ENCODE measurements at regions not wholly inside any gene's neighbourhood (a gene's known extent, or its start where the extent isn't known, plus 50 kb on each side); places are given as distances from the start of the nearest gene placed in this dataset.
"Not testable (repeated sequence)": the region's sequence is repeated elsewhere in the genome, so short reads cannot be mapped to it uniquely, and the experiment has no call there.

DNA sequence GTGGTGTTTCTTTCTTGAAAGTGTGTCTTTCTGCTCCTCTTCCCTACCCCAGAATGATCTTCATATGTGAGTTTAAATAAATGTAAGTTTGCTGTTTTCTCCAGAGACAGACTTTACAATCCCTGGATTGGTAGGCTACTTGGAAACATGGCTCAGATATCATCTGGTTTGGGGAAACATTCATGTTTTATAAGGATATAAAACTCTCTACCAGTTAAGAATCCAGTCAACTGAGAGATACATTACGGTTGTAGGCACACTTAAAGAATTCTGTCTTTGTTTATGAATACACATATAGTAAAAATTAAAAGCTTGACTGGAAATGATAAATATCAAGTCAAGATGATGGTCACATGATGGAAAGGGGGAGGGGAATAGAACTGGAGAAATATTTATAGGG lies 739.3 kb downstream of the SLC4A3 start:
- DNase-seq (ENCODE audit: low spot score in 2 of 2) (no peak), ATAC-seq (no peak)
- Mint-ChIP-seq H3K36me3 (no peaks in the 10 kb centered on the region), H3K9me3 (peaks cover 0 to 4% of the 10 kb centered on the region in 2 donors), H3K27ac (no peak overlapping the region)

DNA sequence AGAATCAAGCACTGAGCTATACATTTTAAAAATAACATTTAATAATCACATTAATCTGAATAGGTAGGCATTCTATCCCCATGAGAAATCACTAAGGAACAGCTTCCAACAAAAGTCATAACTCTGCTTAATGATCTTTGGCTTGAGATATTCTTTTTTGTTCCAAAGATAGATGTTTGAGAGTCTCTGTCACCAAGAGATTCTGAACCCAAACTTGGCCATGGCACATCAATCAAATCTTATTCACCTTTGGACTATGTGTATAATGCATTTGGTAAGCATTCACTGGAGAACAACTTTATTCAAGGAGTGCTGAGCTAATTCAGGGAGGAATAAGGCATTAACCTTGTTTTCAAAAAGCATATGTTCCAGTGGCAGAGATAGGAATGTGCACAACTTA lies 743.3 kb downstream of the SLC4A3 start:
- no peaks in the 10 kb centered on the region for H3K36me3 Mint-ChIP-seq
- DNase-seq (ENCODE audit: low spot score in 2 of 2) (no peak), ATAC-seq (no peak)
- H3K27ac Mint-ChIP-seq: no peak overlapping the region
- peaks cover 0 to 4% of the 10 kb centered on the region in 2 donors for H3K9me3 Mint-ChIP-seq

DNA sequence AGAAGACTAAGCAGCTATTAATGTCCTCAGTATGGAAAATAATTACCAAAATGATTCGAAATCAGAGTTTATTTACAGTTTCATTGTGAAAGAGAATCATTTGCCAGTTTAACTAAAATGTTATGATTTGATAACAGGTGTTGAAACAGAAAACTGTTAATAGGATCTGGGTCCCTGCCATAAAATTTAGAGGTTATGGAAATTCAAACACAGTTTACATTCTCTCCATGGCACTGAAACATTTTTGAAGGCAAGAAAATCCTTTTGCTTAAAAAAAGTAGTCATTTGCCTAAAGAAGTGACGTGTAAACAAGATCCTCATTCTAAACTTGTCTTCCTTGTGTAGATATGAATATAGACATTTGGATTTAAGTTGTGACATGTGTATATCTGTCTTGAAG lies 743.8 kb downstream of the SLC4A3 start:
- DNase-seq (ENCODE audit: low spot score in 2 of 2) (no peak), ATAC-seq (no peak)
- peaks cover 0 to 4% of the 10 kb centered on the region in 2 donors for H3K9me3 Mint-ChIP-seq
- no peaks in the 10 kb centered on the region for H3K36me3 Mint-ChIP-seq
- no peak overlapping the region for H3K27ac Mint-ChIP-seq

DNA sequence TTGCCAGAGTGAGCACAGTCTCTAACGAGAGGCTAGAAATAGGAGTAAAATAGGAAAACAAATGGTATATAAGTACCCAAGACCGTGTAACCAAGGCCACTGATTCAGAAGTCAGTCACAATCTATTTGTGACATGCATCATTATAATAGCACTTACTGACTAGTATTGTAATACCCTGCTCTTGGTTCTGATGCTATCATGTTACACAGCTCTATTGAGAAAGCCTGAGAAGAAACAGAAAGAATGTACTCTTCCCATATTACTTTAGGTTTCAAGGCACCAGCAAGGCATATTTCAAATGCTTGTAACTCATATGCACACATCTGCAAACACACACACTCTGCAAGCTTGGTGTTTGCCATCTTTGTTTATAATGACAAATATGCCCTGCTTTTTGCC lies 746.4 kb downstream of the SLC4A3 start:
- no peak for ATAC-seq
- DNase-seq (ENCODE audit: low spot score in 2 of 2): no peak
- Mint-ChIP-seq H3K9me3 (peaks cover 0 to 1% of the 10 kb centered on the region in 2 donors), H3K27ac (no peak overlapping the region), H3K36me3 (no peaks in the 10 kb centered on the region)

DNA sequence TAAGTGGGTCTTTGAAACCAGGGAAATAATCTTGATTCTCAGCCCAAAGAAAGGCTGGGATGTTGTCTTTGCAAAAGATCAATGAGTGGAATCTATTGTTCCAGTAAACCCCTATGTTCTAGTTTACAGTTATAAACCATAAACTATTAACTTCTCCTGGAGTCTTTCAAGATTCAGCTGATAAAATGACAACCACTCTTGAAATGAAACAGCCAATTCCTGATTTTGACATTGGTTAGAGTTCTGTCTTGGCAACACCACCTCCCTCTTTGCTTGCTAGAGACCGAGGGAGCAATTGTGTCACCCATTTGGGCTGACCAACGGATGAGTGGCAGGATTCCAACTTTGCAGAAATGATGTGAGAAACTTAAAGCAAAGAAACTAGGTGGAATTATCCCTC lies 746.9 kb downstream of the SLC4A3 start:
- DNase-seq (ENCODE audit: low spot score in 2 of 2) (no peak), ATAC-seq (no peak)
- Mint-ChIP-seq H3K36me3 (no peaks in the 10 kb centered on the region), H3K27ac (no peak overlapping the region), H3K9me3 (peaks cover 0 to 5% of the 10 kb centered on the region in 2 donors)

DNA sequence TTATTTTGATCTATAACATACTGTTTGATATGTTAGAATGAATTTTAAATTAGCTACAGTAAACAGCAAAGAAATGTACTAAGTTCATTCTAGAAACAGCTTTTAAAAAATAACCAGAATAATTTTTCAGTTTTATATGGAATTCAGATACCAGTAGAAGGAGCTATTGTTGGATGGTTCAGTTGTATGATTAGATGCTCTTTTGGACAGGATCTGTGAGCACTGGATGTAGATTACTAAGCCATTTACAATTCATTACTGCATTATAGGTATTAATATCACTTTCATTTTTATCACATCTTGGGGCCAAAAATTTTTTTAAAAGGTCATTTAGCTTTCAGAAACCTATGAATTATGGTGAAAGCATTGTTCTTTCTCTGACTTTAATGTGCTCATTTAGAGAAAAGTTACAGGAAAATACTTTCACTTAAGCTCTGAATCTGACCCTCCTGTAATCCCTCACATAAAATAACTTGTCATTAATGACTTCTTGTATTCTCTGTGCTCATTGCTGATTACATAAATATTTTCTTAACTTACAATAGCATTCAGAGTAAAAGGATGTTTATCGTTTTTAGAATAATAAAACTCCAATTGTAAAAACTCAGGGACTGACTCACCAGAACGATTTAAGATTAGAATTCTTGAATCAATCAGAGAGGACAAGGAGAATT lies 750.2 kb downstream of the SLC4A3 start:
- H3K36me3 Mint-ChIP-seq: no peaks in the 10 kb centered on the region
- no peak for ATAC-seq
- H3K27ac Mint-ChIP-seq: no peak overlapping the region
- H3K9me3 Mint-ChIP-seq: peaks cover 11 to 15% of the 10 kb centered on the region in 2 donors
- DNase-seq (ENCODE audit: low spot score in 2 of 2): no peak

DNA sequence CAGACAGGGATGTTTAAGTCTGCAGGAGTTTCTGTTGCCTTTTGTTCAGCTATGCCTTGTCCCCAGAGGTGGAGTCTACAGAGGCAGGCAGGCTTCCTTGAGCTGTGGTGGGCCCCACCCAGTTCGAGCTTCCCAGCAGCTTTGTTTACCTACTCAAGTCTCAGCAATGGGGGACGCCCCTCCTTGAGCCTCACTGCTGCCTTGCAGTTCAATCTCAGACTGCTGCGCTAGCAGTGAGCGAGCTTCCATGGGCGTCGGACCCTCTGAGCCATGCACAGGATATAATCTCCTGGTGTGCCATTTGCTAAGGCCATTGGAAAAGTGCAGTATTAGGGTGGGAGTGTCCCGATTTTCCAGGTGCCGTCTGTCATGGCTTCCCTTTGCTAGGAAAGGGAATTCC lies 760.3 kb downstream of the SLC4A3 start:
- H3K36me3 Mint-ChIP-seq; H3K27ac Mint-ChIP-seq; ATAC-seq; DNase-seq (ENCODE audit: low spot score in 2 of 2): not testable (repeated sequence)
- H3K9me3 Mint-ChIP-seq: peaks cover 13 to 21% of the 10 kb centered on the region in 2 donors

DNA sequence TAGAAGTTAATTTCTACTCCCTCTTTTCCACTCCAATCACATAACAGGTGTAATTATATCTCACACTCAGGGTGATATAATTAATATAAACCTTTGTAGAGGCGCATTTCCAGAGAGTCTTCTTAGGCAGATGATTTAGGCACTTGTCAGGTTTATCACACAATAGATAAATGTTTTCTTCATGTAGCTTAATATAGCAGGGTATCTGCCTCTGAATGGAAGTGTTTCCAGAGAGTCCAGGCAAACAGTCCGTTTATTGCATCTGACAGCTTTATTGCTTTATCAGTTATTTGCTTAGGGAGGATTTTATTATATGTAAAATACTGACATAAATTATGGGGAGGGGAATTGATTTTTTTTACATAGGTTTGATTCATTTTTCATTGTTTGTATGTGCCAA lies 766.3 kb downstream of the SLC4A3 start:
- DNase-seq (ENCODE audit: low spot score in 2 of 2) (no peak), ATAC-seq (no peak)
- H3K36me3 Mint-ChIP-seq: no peaks in the 10 kb centered on the region
- H3K27ac Mint-ChIP-seq: no peak overlapping the region
- H3K9me3 Mint-ChIP-seq: peaks cover 4 to 6% of the 10 kb centered on the region in 2 donors

DNA sequence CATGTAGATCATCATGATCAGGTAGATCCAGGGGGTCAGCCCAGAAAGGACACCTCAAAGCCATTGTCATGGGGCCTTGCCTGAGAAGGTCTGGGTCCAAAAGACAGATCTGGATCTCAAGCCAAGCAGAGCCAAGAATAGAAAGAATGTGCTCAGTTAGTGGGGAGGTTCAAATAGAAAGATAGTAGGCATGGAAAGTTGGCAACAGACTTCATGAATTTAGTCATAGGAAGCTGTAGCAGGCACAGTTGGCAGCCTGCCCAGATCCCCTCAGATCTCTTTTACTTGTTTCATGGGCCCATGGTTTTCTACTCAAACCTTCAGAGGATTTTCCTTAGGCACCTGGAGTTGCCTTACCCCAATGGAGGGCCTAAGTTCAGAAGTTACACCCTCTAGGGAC lies 767.0 kb downstream of the SLC4A3 start:
- no peak for DNase-seq (ENCODE audit: low spot score in 2 of 2)
- no peak for ATAC-seq
- no peaks in the 10 kb centered on the region for H3K36me3 Mint-ChIP-seq

DNA sequence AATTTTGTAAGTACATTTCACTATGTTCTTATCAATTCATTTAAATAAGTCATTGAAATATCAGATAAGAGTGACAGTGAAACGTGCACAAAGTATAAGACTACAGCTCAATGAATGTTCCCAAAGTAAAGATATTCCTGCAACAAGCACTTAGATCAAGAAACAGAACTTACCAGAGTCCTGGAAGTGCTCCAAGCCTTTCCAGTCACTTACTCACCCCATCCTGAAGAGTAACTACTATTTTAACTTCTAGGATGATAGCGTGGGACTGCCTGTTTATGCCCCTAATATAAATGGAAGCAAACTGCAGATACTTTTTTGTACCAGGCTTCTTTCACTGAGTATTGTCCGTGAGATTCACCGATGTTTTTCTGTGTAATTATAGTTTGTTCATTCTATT lies 768.9 kb downstream of the SLC4A3 start:
- DNase-seq (ENCODE audit: low spot score in 2 of 2) (no peak), ATAC-seq (no peak)
- H3K27ac Mint-ChIP-seq: no peak overlapping the region
- no peaks in the 10 kb centered on the region for H3K36me3 Mint-ChIP-seq
- H3K9me3 Mint-ChIP-seq: peaks cover 6 to 9% of the 10 kb centered on the region in 2 donors

More for the DNA sequence above, 767.0 kb downstream of the SLC4A3 start:
- Mint-ChIP-seq H3K27ac (no peak overlapping the region), H3K9me3 (peaks cover 4 to 6% of the 10 kb centered on the region in 2 donors)

DNA sequence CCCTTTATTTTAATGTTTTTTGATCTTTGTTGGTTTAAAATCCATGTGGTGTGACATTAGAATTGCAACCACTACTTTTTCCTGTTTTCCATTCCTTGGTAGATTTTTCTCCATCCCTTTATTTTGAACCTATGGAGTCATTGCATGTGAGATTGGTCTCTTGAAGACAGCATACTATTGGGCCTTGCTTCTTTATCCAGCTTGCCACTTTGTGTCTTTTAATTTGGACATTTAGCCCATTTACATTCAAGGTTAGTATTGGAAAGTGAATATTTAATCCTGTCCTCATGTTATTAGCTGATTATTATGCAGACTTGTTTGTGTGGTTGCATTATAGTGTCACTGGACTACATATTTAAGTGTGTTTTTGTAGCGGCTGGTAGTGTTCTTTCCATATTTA lies 782.9 kb downstream of the SLC4A3 start:
- Mint-ChIP-seq H3K9me3 (peaks cover 30 to 39% of the 10 kb centered on the region in 2 donors), H3K27ac (no peak overlapping the region), H3K36me3 (peaks cover 0 to 14% of the 10 kb centered on the region in 2 donors)
- DNase-seq (ENCODE audit: low spot score in 2 of 2): no peak
- ATAC-seq: no peak

DNA sequence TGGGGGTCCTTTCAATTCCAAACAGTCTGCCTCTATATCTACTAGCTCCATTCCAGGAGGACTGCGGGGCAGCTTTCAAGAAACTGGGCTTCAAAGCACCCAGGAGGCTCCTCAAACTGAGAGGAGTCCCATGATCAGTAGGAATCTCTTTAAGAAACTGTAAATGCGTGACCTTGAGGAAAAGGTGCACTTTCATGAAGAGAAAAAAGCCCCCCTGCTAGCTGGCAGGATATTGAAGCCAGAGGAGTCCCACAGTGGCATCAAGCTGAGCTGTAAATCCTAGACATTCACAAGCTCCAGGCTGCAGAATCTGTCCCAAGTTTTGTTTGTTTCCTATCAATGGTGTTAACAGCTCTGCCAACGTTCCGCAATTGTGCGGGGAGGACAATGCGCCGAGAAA lies 790.1 kb downstream of the SLC4A3 start:
- Mint-ChIP-seq H3K9me3 (peaks cover 0 to 18% of the 10 kb centered on the region in 2 donors), H3K27ac (no peak overlapping the region), H3K36me3 (no peaks in the 10 kb centered on the region)
- DNase-seq (ENCODE audit: low spot score in 2 of 2) (no peak), ATAC-seq (no peak)

DNA sequence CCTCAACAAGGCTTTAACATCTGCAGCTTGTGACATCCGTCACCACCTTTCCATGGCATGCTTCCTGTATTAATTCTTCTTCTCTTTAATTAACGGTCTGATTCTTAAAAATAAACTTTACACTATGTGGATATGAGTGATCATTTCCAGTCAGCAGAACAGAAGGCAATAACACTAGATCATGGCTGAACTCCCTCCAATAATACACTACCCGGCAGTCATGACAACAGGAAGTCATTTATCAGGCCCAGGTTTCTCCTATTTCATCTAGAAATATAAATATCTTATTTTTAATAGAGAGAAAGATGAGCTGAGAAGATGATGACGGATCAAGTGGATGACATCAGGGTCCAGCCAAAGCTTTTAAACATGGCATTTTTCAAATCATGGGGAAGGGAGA lies 792.2 kb downstream of the SLC4A3 start:
- H3K27ac Mint-ChIP-seq: no peak overlapping the region
- DNase-seq (ENCODE audit: low spot score in 2 of 2): no peak
- H3K9me3 Mint-ChIP-seq: peaks cover 8 to 19% of the 10 kb centered on the region in 2 donors
- ATAC-seq: no peak
- H3K36me3 Mint-ChIP-seq: no peaks in the 10 kb centered on the region

DNA sequence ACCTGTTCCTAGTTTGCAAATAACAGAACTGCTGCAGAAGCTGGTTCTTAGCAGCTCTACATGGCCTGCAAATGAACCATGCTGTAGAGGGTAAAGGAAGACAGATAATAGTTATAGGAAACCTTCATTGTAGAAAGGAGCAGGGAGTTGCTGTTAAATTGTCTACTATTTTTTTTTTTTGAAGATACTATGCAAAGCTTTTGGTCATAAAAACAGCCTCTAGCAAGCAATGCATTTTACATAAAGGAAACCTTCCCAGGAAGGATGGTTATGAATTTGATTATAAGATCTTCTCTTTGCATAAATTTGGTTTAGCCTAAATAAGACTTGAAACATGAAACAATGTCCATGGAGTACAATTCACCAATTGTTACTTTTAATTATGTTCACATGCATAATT lies 793.4 kb downstream of the SLC4A3 start:
- H3K36me3 Mint-ChIP-seq: no peaks in the 10 kb centered on the region
- H3K27ac Mint-ChIP-seq: no peak overlapping the region
- H3K9me3 Mint-ChIP-seq: peaks cover 8 to 11% of the 10 kb centered on the region in 2 donors
- DNase-seq (ENCODE audit: low spot score in 2 of 2): no peak
- ATAC-seq: no peak

DNA sequence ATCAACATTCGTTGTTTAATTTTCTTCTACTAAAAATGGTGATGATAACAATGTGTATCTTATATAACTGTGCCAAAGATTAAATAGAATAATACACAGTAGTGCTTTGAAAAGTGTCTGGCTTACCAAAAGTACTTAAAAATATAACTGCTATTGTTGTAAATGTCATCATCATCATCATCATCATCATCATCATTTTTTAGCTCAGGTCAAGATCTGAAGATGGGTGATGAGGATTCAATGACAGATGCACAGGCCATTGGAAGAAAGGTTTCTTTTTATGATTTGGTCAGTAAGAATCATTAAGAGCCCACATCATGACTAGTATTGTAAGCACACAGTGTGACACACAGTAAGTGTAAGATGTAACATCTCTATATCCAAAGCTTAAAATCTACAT lies 795.2 kb downstream of the SLC4A3 start:
- Mint-ChIP-seq H3K27ac (no peak overlapping the region), H3K36me3 (no peaks in the 10 kb centered on the region), H3K9me3 (peaks cover 9 to 13% of the 10 kb centered on the region in 2 donors)
- ATAC-seq (no peak), DNase-seq (ENCODE audit: low spot score in 2 of 2) (no peak)

DNA sequence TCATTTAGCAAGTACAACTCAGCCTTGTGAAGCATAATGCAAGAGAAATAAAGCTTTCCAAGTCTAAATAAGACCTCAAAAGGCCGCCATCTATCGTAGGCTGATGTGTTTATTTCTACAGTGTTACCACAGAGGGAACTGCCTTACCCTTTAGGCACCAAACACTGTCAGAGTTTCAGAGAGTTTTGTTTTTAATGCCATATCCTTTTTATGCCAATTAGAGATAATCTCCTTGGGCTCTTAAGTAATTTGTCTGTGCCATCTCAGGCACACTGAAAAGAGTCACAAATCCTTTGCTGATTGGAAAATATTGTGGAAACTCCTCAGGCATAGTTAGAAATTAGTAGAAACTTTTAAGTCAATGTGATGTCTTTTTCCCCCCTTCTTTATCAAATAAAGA lies 797.1 kb downstream of the SLC4A3 start:
- Mint-ChIP-seq H3K27ac (no peak overlapping the region), H3K36me3 (no peaks in the 10 kb centered on the region), H3K9me3 (peaks cover 7 to 13% of the 10 kb centered on the region in 2 donors)
- no peak for DNase-seq (ENCODE audit: low spot score in 2 of 2)
- no peak for ATAC-seq

DNA sequence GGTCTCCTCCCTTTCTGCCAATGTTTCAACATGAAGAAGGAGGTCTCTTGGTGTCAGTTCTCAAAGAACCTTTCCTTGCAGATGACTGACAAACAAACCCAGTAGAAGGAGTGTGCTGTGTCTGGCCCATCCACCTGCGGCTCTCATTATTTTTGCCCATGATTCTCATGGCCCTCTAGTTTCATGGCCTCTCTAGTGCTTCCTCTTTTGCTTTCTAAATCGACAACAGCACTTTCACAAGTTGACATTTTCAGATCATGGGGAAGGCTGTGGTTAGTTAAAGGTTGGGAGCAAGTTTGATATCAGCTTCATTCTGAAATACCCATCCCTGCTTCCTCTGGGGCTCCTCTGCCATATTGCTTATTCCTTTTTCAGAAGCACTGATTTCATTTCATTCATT lies 805.2 kb downstream of the SLC4A3 start:
- Mint-ChIP-seq H3K27ac (no peak overlapping the region), H3K9me3 (peaks cover 0 to 4% of the 10 kb centered on the region in 2 donors), H3K36me3 (no peaks in the 10 kb centered on the region)
- ATAC-seq: no peak
- no peak for DNase-seq (ENCODE audit: low spot score in 2 of 2)

DNA sequence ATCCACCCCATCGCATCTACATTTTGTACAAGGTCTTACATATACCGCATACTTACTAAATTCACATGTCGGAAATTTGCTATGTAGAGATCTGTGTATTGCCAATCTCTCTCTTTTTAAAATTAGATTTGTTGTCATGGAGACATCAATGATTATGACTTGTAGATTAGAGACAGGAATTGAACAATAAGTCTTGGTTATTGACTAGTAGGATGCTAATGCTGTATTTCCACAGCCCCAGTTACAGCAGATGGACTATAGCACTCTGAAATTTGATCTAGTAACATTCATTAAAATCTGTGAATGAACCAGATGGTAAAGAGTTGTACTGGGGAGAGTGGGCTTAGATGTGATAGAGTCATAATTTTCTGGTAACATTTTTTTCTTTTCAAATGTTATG lies 805.7 kb downstream of the SLC4A3 start:
- DNase-seq (ENCODE audit: low spot score in 2 of 2): no peak
- Mint-ChIP-seq H3K27ac (no peak overlapping the region), H3K36me3 (no peaks in the 10 kb centered on the region), H3K9me3 (peaks cover 0 to 7% of the 10 kb centered on the region in 2 donors)
- ATAC-seq: no peak

Measured in activated naive CD4-positive, alpha-beta T cell treated with anti-CD3 and anti-CD28 coated beads, Interleukin-2, amount 50 U/mL, for 72 hours (primary cell).